GM13977 (cell line): ENCODE measurements at regions not wholly inside any gene's neighbourhood (a gene's known extent, or its start where the extent isn't known, plus 50 kb on each side); places are given as distances from the start of the nearest gene placed in this dataset.

Experiments
- DNase-seq: peaks from one replicate; pipeline ENCODE4 v3.0.0; 2012; ENCODE audit warnings: low spot score
- CTCF ChIP-seq: IDR thresholded peaks from 2 replicates; pipeline ENCODE4 v1.5.1; 2012; ENCODE audit warnings: mild to moderate bottlenecking, control low read depth; ENCODE audit not compliant: insufficient read depth; ENCODE audit errors: extremely low read depth, missing control alignments
- in situ Hi-C: fragments of 300-500 bp; cut with MboI; formaldehyde crosslinking; loops from one replicate; pipeline ENCODE4 v1.12.0; 2022; ENCODE audit warnings: low sequenced_read_pairs, low pct_unique_long_range_greater_than_20kb, mixed read lengths, inconsistent platforms; ENCODE audit not compliant: unreplicated experiment

- TF ChIP-seq CTCF, result no peak
- in situ Hi-C loops, result no loop called here
- no peak for DNase-seq
These were observed 1166.2 kb downstream of the DNAJB9 start for GRCh38 chr7:109735881-109736280.

- in situ Hi-C loops, result no loop called here
- DNase-seq, result no peak
- TF ChIP-seq CTCF, result no peak
These were observed 1176.2 kb downstream of the DNAJB9 start for GRCh38 chr7:109745677-109746410.

- DNase-seq, result no peak
- in situ Hi-C loops, result no loop called here
- no peak for TF ChIP-seq CTCF
These were observed 1181.6 kb downstream of the DNAJB9 start for GRCh38 chr7:109751241-109751640.

GRCh38 chr7:109752068-109752467 lies 1182.4 kb downstream of the DNAJB9 start:
- no peak for DNase-seq
- in situ Hi-C loops, result no loop called here
- no peak for TF ChIP-seq CTCF

GRCh38 chr7:109757713-109758112 lies 1188.0 kb downstream of the DNAJB9 start:
- in situ Hi-C loops, result no loop called here
- DNase-seq, result no peak

GRCh38 chr7:109763611-109764010 lies 1193.9 kb downstream of the DNAJB9 start:
- no peak for DNase-seq
- in situ Hi-C loops, result no loop called here
- TF ChIP-seq CTCF, result no peak

More at GRCh38 chr7:109757713-109758112, 1188.0 kb downstream of the DNAJB9 start:
- TF ChIP-seq CTCF, result no peak
